Activated T-cell treated with anti-CD3 and anti-CD28 coated beads, Interleukin-2, amount 50 U/mL, for 4 hours (primary cell): ENCODE measurements at regions not wholly inside any gene's neighbourhood (a gene's known extent, or its start where the extent isn't known, plus 50 kb on each side); places are given as distances from the start of the nearest gene placed in this dataset.

Experiments used
- ATAC-seq, 2 donors: fragments of 200-7000 bp; cut with Tn5 transposase; one replicate each; pipeline ENCODE4 v1.10.0; 2021
- DNase-seq: peaks from one replicate; pipeline ENCODE4 v3.0.0-alpha.2; 2020
- H3K27me3 Mint-ChIP-seq: one replicate; pipeline ENCODE4 v1.8.0; 2021; ENCODE audit warnings: low read depth, mixed read lengths
- H3K36me3 Mint-ChIP-seq: one replicate; pipeline ENCODE4 v1.8.0; 2022; ENCODE audit warnings: mixed read lengths; ENCODE audit not compliant: insufficient read depth
- H3K4me1 Mint-ChIP-seq: one replicate; pipeline ENCODE4 v1.8.0; 2021; ENCODE audit warnings: low read depth, mixed read lengths
- H3K4me3 Mint-ChIP-seq: one replicate; pipeline ENCODE4 v1.8.0; 2021; ENCODE audit warnings: mild to moderate bottlenecking, moderate library complexity, mixed read lengths
- H3K9me3 Mint-ChIP-seq: one replicate; pipeline ENCODE4 v1.8.0; 2021; ENCODE audit warnings: mixed read lengths

- Mint-ChIP-seq H3K4me3 (no peak overlapping the region), H3K9me3 (peaks cover 77% of the 10 kb centered on the region), H3K4me1 (no peaks in the 10 kb centered on the region), H3K36me3 (peaks cover 93% of the 10 kb centered on the region), H3K27me3 (no peaks in the 10 kb centered on the region)
- no peak for DNase-seq
- no peak for ATAC-seq
These were observed 107.2 kb downstream of the SNRPN start for GRCh38 chr15:25061808-25062550.

- Mint-ChIP-seq H3K4me3 (no peak overlapping the region), H3K4me1 (no peaks in the 10 kb centered on the region), H3K9me3 (peaks cover 77% of the 10 kb centered on the region), H3K27me3 (no peaks in the 10 kb centered on the region), H3K36me3 (peaks cover 96% of the 10 kb centered on the region)
- no peak for DNase-seq
- no peak for ATAC-seq
These were observed 108.0 kb downstream of the SNRPN start for GRCh38 chr15:25062551-25063430.

- peaks cover 83% of the 10 kb centered on the region for H3K9me3 Mint-ChIP-seq
- peaks cover 96% of the 10 kb centered on the region for H3K36me3 Mint-ChIP-seq
- no peak for ATAC-seq
- H3K4me1 Mint-ChIP-seq = no peaks in the 10 kb centered on the region
- no peaks in the 10 kb centered on the region for H3K27me3 Mint-ChIP-seq
- H3K4me3 Mint-ChIP-seq = no peak overlapping the region
- no peak for DNase-seq
These were observed 110.5 kb downstream of the SNRPN start for GRCh38 chr15:25065286-25065685.

- DNase-seq (no peak), ATAC-seq (no peak)
- Mint-ChIP-seq H3K36me3 (peaks cover 96% of the 10 kb centered on the region), H3K4me1 (no peaks in the 10 kb centered on the region), H3K9me3 (peaks cover 81% of the 10 kb centered on the region), H3K4me3 (no peak overlapping the region), H3K27me3 (no peaks in the 10 kb centered on the region)
These were observed 111.1 kb downstream of the SNRPN start for GRCh38 chr15:25065876-25066275.

- no peak for ATAC-seq
- no peak for DNase-seq
- Mint-ChIP-seq H3K9me3 (peaks cover 82% of the 10 kb centered on the region), H3K27me3 (no peaks in the 10 kb centered on the region), H3K4me3 (no peak overlapping the region), H3K36me3 (peaks cover 96% of the 10 kb centered on the region), H3K4me1 (no peaks in the 10 kb centered on the region)
These were observed 111.9 kb downstream of the SNRPN start for GRCh38 chr15:25066708-25067107.

GRCh38 chr15:25067725-25068309, 113.0 kb downstream of the SNRPN start:
- ATAC-seq (no peak), DNase-seq (no peak)
- Mint-ChIP-seq H3K4me1 (no peaks in the 10 kb centered on the region), H3K4me3 (no peak overlapping the region), H3K36me3 (peaks cover 98% of the 10 kb centered on the region), H3K9me3 (peaks cover 80% of the 10 kb centered on the region), H3K27me3 (no peaks in the 10 kb centered on the region)

- Mint-ChIP-seq H3K9me3 (peaks cover 75% of the 10 kb centered on the region), H3K4me1 (no peaks in the 10 kb centered on the region), H3K4me3 (no peak overlapping the region), H3K27me3 (no peaks in the 10 kb centered on the region), H3K36me3 (peaks cover 98% of the 10 kb centered on the region)
- DNase-seq = no peak
- ATAC-seq = no peak
These were observed 113.9 kb downstream of the SNRPN start for GRCh38 chr15:25068696-25069095.

- H3K4me1 Mint-ChIP-seq = no peaks in the 10 kb centered on the region
- ATAC-seq = no peak
- peaks cover 96% of the 10 kb centered on the region for H3K36me3 Mint-ChIP-seq
- H3K4me3 Mint-ChIP-seq = no peak overlapping the region
- peaks cover 79% of the 10 kb centered on the region for H3K9me3 Mint-ChIP-seq
- DNase-seq = no peak
- no peaks in the 10 kb centered on the region for H3K27me3 Mint-ChIP-seq
These were observed 115.7 kb downstream of the SNRPN start for GRCh38 chr15:25070353-25070963.

- Mint-ChIP-seq H3K36me3 (peaks cover 95% of the 10 kb centered on the region), H3K4me3 (no peak overlapping the region), H3K4me1 (no peaks in the 10 kb centered on the region), H3K9me3 (peaks cover 73% of the 10 kb centered on the region), H3K27me3 (no peaks in the 10 kb centered on the region)
- ATAC-seq (no peak), DNase-seq (no peak)
These were observed 118.2 kb downstream of the SNRPN start for GRCh38 chr15:25072857-25073476.

GRCh38 chr15:25087137-25087536, 132.3 kb downstream of the SNRPN start:
- ATAC-seq (no peak), DNase-seq (no peak)
- Mint-ChIP-seq H3K9me3 (peaks cover 76% of the 10 kb centered on the region), H3K27me3 (no peaks in the 10 kb centered on the region), H3K4me1 (no peaks in the 10 kb centered on the region), H3K36me3 (peaks cover 91% of the 10 kb centered on the region), H3K4me3 (no peak overlapping the region)

- peaks cover 90% of the 10 kb centered on the region for H3K36me3 Mint-ChIP-seq
- no peak for DNase-seq
- H3K9me3 Mint-ChIP-seq = peaks cover 76% of the 10 kb centered on the region
- no peak for ATAC-seq
- no peaks in the 10 kb centered on the region for H3K4me1 Mint-ChIP-seq
- no peak overlapping the region for H3K4me3 Mint-ChIP-seq
- no peaks in the 10 kb centered on the region for H3K27me3 Mint-ChIP-seq
These were observed 133.5 kb downstream of the SNRPN start for GRCh38 chr15:25088261-25088790.

- H3K4me1 Mint-ChIP-seq = no peaks in the 10 kb centered on the region
- H3K9me3 Mint-ChIP-seq = peaks cover 73% of the 10 kb centered on the region
- no peaks in the 10 kb centered on the region for H3K27me3 Mint-ChIP-seq
- ATAC-seq (no peak), DNase-seq (no peak)
- H3K4me3 Mint-ChIP-seq = no peak overlapping the region
- peaks cover 89% of the 10 kb centered on the region for H3K36me3 Mint-ChIP-seq
These were observed 134.8 kb downstream of the SNRPN start for GRCh38 chr15:25089577-25089976.

- H3K36me3 Mint-ChIP-seq = peaks cover 90% of the 10 kb centered on the region
- H3K9me3 Mint-ChIP-seq = peaks cover 73% of the 10 kb centered on the region
- ATAC-seq (no peak), DNase-seq (no peak)
- no peaks in the 10 kb centered on the region for H3K4me1 Mint-ChIP-seq
- H3K4me3 Mint-ChIP-seq = no peak overlapping the region
- no peaks in the 10 kb centered on the region for H3K27me3 Mint-ChIP-seq
These were observed 135.4 kb downstream of the SNRPN start for GRCh38 chr15:25090073-25090733.
